DOHH2 (cell line): ENCODE measurements at regions not wholly inside any gene's neighbourhood (a gene's known extent, or its start where the extent isn't known, plus 50 kb on each side); places are given as distances from the start of the nearest gene placed in this dataset.

Source experiments
- H3F3A ChIP-seq: fragments of 200-600 bp; sonication (generic), shearing (Covaris generic); 2 replicates; pipeline ENCODE4 v1.6.0; 2016; ENCODE audit warnings: antibody characterized with exemption, mild to moderate bottlenecking; ENCODE audit not compliant: control insufficient read depth, insufficient read depth
- H3K27ac ChIP-seq: fragments of 200-600 bp; sonication (generic); 2 replicates; pipeline ENCODE4 v1.5.1; 2014; ENCODE audit warnings: low read depth, mild to moderate bottlenecking, low read length, moderate library complexity
- H3K27me3 ChIP-seq: fragments of 200-600 bp; sonication (generic); 2 replicates; pipeline ENCODE4 v1.6.1; 2014; ENCODE audit warnings: mild to moderate bottlenecking, low read length, mixed read lengths; ENCODE audit not compliant: control insufficient read depth
- H3K36me3 ChIP-seq: fragments of 200-600 bp; sonication (generic); 2 replicates; pipeline ENCODE4 v1.6.1; 2014; ENCODE audit warnings: mild to moderate bottlenecking, low read length, moderate library complexity, mixed read lengths; ENCODE audit not compliant: control insufficient read depth
- H3K4me1 ChIP-seq: fragments of 200-600 bp; sonication (generic); 2 replicates; pipeline ENCODE4 v1.6.1; 2014; ENCODE audit warnings: mild to moderate bottlenecking, low read length, mixed read lengths; ENCODE audit not compliant: control insufficient read depth
- H3K4me2 ChIP-seq: fragments of 200-600 bp; sonication (generic); 2 replicates; pipeline ENCODE4 v1.6.0; 2014; ENCODE audit warnings: mild to moderate bottlenecking, low read length, moderate library complexity
- H3K4me3 ChIP-seq: fragments of 200-600 bp; sonication (generic); 2 replicates; pipeline ENCODE4 v1.5.1; 2014; ENCODE audit warnings: mild to moderate bottlenecking, low read length, mixed read lengths
- H3K79me2 ChIP-seq: fragments of 200-600 bp; sonication (generic); 2 replicates; pipeline ENCODE4 v1.6.1; 2014; ENCODE audit warnings: mild to moderate bottlenecking, low read length, mixed read lengths; ENCODE audit not compliant: control insufficient read depth
- H3K9me2 ChIP-seq: fragments of 200-600 bp; sonication (generic); replicated peaks from 2 replicates; pipeline ENCODE4 v1.6.1; 2014; ENCODE audit warnings: mild to moderate bottlenecking, low read length, mixed read lengths; ENCODE audit not compliant: control insufficient read depth
- H3K9me3 ChIP-seq: fragments of 200-600 bp; sonication (generic); 2 replicates; pipeline ENCODE4 v1.6.1; 2014; ENCODE audit warnings: antibody characterized with exemption, low read length, mixed read lengths; ENCODE audit not compliant: control insufficient read depth, insufficient read depth
- H4K20me1 ChIP-seq: fragments of 200-600 bp; sonication (generic); 2 replicates; pipeline ENCODE4 v1.6.0; 2014; ENCODE audit warnings: low read depth, mild to moderate bottlenecking, antibody characterized with exemption, low read length, moderate library complexity; ENCODE audit not compliant: control insufficient read depth, insufficient read depth
- EZH2phosphoT487 ChIP-seq: fragments of 200-600 bp; sonication (generic); IDR thresholded peaks from 2 replicates; pipeline ENCODE4 v1.6.1; 2017; ENCODE audit warnings: borderline replicate concordance, mild to moderate bottlenecking, antibody characterized with exemption, low read length, moderate library complexity, mixed read lengths
- TF ChIP-seq, protein P1 (sequence below): fragments of 200-600 bp; sonication (generic); IDR thresholded peaks from one replicate; pipeline ENCODE4 v1.5.1; 2014; ENCODE audit warnings: antibody characterized with exemption, mild to moderate bottlenecking, low read depth, low read length; ENCODE audit not compliant: poor library complexity, severe bottlenecking

DNA sequence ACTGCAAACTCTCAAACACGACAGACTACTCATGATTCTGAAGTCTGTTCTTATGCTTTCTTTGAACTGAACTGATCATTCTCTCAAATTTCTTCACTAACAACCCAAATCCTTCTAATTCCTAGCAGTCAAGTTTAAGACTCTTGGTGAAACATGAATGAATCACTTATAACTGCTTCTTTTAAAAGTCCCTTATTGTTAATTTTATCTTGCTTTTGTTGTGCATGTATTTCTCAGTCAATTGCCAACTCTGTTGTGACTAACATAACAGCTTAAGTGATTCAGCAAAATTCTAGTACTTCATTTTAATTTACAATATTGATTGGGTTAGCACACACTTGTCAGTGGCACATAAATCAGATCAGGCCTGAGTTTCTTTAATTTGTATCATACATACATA lies 357.0 kb upstream of the FSIP2 start:
- no peak overlapping the region for H3K4me2 ChIP-seq
- H3K4me1 ChIP-seq: no peaks in the 10 kb centered on the region
- no peaks in the 10 kb centered on the region for H4K20me1 ChIP-seq
- no peaks in the 10 kb centered on the region for H3K36me3 ChIP-seq
- no peaks in the 10 kb centered on the region; the same call in 1 of the 2 replicates for H3K9me3 ChIP-seq
- no peak overlapping the region for H3K27ac ChIP-seq
- no peaks in the 10 kb centered on the region for H3K27me3 ChIP-seq
- no peaks in the 10 kb centered on the region for H3K79me2 ChIP-seq
- H3F3A ChIP-seq: no peaks in the 10 kb centered on the region
- no peaks in the 10 kb centered on the region for H3K9me2 ChIP-seq
- H3K4me3 ChIP-seq: no peak overlapping the region
- TF ChIP-seq, protein P1, sequence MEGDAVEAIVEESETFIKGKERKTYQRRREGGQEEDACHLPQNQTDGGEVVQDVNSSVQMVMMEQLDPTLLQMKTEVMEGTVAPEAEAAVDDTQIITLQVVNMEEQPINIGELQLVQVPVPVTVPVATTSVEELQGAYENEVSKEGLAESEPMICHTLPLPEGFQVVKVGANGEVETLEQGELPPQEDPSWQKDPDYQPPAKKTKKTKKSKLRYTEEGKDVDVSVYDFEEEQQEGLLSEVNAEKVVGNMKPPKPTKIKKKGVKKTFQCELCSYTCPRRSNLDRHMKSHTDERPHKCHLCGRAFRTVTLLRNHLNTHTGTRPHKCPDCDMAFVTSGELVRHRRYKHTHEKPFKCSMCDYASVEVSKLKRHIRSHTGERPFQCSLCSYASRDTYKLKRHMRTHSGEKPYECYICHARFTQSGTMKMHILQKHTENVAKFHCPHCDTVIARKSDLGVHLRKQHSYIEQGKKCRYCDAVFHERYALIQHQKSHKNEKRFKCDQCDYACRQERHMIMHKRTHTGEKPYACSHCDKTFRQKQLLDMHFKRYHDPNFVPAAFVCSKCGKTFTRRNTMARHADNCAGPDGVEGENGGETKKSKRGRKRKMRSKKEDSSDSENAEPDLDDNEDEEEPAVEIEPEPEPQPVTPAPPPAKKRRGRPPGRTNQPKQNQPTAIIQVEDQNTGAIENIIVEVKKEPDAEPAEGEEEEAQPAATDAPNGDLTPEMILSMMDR: no peak
- TF ChIP-seq EZH2phosphoT487: no peak

DNA sequence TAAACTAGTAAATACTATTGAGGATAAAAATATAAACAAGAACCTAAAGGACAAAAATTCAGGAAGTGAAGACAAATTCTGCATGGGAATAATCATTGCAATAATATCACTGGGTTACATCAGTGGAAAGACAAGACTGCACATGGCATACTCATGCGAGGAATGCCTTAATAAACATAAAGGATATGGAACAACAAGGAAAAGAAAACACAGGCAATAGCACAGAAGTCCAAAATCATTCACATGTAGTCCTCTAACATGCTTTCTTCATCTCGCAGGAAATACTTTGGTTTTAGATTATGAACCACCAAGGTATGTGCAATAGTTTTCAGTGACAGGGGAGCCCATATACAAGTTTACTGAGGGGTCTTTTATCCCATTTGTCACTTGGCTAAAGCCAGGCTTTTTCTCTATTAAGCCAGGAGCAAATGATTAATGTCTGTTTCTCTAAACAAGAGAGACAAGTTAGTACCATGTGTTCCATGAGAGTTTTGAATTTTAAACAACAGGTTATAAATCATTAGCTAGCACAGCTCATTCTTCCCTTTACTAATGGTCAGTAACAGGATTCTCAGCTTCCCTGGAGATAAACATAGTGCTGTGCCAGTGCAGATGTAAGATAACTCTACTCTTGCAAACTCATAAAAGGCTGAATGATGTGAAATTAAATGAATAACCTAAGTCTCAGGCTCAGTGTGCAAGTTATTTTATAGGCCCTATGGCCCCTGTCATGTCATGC lies 353.6 kb upstream of the FSIP2 start:
- no peak overlapping the region for H3K4me3 ChIP-seq
- no peaks in the 10 kb centered on the region for H3K9me3 ChIP-seq
- no peaks in the 10 kb centered on the region for H3F3A ChIP-seq
- no peak overlapping the region for H3K27ac ChIP-seq
- H3K9me2 ChIP-seq: no peaks in the 10 kb centered on the region
- H3K79me2 ChIP-seq: no peaks in the 10 kb centered on the region
- no peaks in the 10 kb centered on the region for H4K20me1 ChIP-seq
- no peaks in the 10 kb centered on the region for H3K27me3 ChIP-seq
- no peak for TF ChIP-seq EZH2phosphoT487
- TF ChIP-seq, protein P1: no peak
- no peaks in the 10 kb centered on the region for H3K4me1 ChIP-seq
- no peak overlapping the region for H3K4me2 ChIP-seq
- no peaks in the 10 kb centered on the region for H3K36me3 ChIP-seq

DNA sequence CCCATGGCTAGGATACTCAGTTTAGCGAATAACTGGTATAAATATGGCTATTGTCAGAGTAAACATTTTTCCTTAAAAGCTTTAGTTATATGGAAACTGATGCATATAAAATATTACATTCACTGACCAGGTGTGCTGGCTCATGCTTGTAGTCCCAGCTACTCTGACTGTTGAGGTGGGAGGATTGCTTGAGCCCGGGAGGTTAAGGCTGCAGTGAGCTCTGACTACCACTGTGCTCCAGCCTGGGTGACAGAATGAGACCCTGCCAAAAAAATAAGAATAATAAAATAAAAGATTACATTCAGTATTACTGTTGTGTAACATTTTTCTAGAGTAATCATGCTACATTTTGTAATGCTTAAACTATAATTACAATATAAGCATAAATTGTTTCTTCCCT lies 350.4 kb upstream of the FSIP2 start:
- TF ChIP-seq, protein P1: no peak
- no peak for TF ChIP-seq EZH2phosphoT487
- H3F3A ChIP-seq: no peaks in the 10 kb centered on the region
- no peak overlapping the region for H3K4me3 ChIP-seq
- H3K79me2 ChIP-seq: no peaks in the 10 kb centered on the region
- H3K4me2 ChIP-seq: no peak overlapping the region
- no peaks in the 10 kb centered on the region for H3K9me2 ChIP-seq
- H3K4me1 ChIP-seq: no peaks in the 10 kb centered on the region
- H3K36me3 ChIP-seq: no peaks in the 10 kb centered on the region
- no peaks in the 10 kb centered on the region for H3K27me3 ChIP-seq
- H4K20me1 ChIP-seq: no peaks in the 10 kb centered on the region
- no peaks in the 10 kb centered on the region for H3K9me3 ChIP-seq
- H3K27ac ChIP-seq: no peak overlapping the region
